Body of pancreas (tissue), 4 donors: ENCODE measurements at regions not wholly inside any gene's neighbourhood (a gene's known extent, or its start where the extent isn't known, plus 50 kb on each side); places are given as distances from the start of the nearest gene placed in this dataset.

Source experiments
- ATAC-seq: fragments of 150-250 bp; one replicate; pipeline ENCODE4 v1.9.1; 2016
- DNase-seq, 4 donors: peaks; one replicate each; pipeline ENCODE4 v3.0.0-alpha.2; 2019
- H3K27ac ChIP-seq, 4 donors: fragments of 200-600 bp; sonication (generic); 1 replicate in 3 of 4; 2 replicates in 1 of 4; pipeline versions ENCODE4 v1.5.1 to v1.6.1; 2016 to 2019; ENCODE audit warnings: mild to moderate bottlenecking in 1 of 4, mixed read lengths in 1 of 4, moderate library complexity in 1 of 4
- H3K27me3 ChIP-seq, 2 donors: fragments of 200-600 bp; sonication (generic); one replicate each; pipeline ENCODE4 v1.6.0; 2016; ENCODE audit warnings: mild to moderate bottlenecking in 1 of 2
- H3K36me3 ChIP-seq, 2 donors: fragments of 200-600 bp; sonication (generic); replicated peaks in 1 of 2; 2 replicates each; pipeline ENCODE4 v1.5.1; 2016; ENCODE audit warnings: low read depth in 2 of 2; ENCODE audit not compliant: insufficient read depth in 1 of 2
- H3K4me1 ChIP-seq: fragments of 200-600 bp; sonication (generic); one replicate; pipeline ENCODE4 v1.6.0; 2016
- H3K4me3 ChIP-seq, 2 donors: fragments of 200-600 bp; sonication (generic); 1 replicate in 1 of 2; 2 replicates in 1 of 2; pipeline ENCODE4 v1.5.1; 2016 to 2019
- H3K9me3 ChIP-seq, 3 donors: fragments of 200-600 bp; sonication (generic); 1 replicate in 2 of 3; 2 replicates in 1 of 3; pipeline ENCODE4 v1.5.1; 2016
- CTCF ChIP-seq, 7 experiments: fragments of 450-650 bp in 4 of 7; fragments of 200-600 bp in 3 of 7; sonication (generic) in 3 of 7; IDR thresholded peaks; one replicate each; pipeline ENCODE4 v1.5.1; 2016 to 2019; ENCODE audit warnings: antibody characterized with exemption in 7 of 7
- POLR2A ChIP-seq, 3 donors: fragments of 450-650 bp; IDR thresholded peaks; one replicate each; pipeline ENCODE4 v1.6.1; 2016; ENCODE audit warnings: antibody characterized with exemption in 3 of 3, mild to moderate bottlenecking in 2 of 3
- WGBS, 2 donors: methylation state at CpG; one replicate each; pipeline ENCODE4 v1.1.5; 2017; 5-methylcytosine and 5-hydroxymethylcytosine counted together
- intact Hi-C: fragments of 100-400 bp; cut with DNase I; formaldehyde crosslinking; loops from one replicate; pipeline ENCODE4 v1.15.1; 2023

GRCh38 chr18:39838831-39839230 lies 2116.2 kb upstream of the PIK3C3 start:
- no peaks in the 10 kb centered on the region for H3K36me3 ChIP-seq
- H3K27me3 ChIP-seq, result no peaks in the 10 kb centered on the region
- DNase-seq (no peak), ATAC-seq (no peak)
- no peaks in the 10 kb centered on the region for H3K9me3 ChIP-seq
- no peak overlapping the region for H3K27ac ChIP-seq
- intact Hi-C loops, result no loop called here
- WGBS, 2 donors, result 58 to 81% methylated on average over 3 of the region's 3 CpGs
- H3K4me3 ChIP-seq, result no peak overlapping the region
- H3K4me1 ChIP-seq, result peaks cover 12% of the 10 kb centered on the region
- TF ChIP-seq CTCF (IDR thresholded peaks at IDR 0.05), result no peak
- no peak for TF ChIP-seq POLR2A (IDR thresholded peaks at IDR 0.05)

GRCh38 chr18:39835303-39836030 lies 2119.6 kb upstream of the PIK3C3 start:
- no peak overlapping the region for H3K27ac ChIP-seq
- no peaks in the 10 kb centered on the region for H3K27me3 ChIP-seq
- ATAC-seq (no peak), DNase-seq (no peak)
- 69 to 79% methylated on average over 4 of the region's 4 CpGs for WGBS, 2 donors
- no peaks in the 10 kb centered on the region for H3K9me3 ChIP-seq
- H3K36me3 ChIP-seq, result no peaks in the 10 kb centered on the region
- intact Hi-C loops, result no loop called here
- H3K4me3 ChIP-seq, result no peak overlapping the region
- H3K4me1 ChIP-seq, result no peaks in the 10 kb centered on the region
- TF ChIP-seq POLR2A (IDR thresholded peaks at IDR 0.05) (no peak), CTCF (IDR thresholded peaks at IDR 0.05) (no peak)

GRCh38 chr18:39834636-39835035 lies 2120.4 kb upstream of the PIK3C3 start:
- DNase-seq, result no peak
- no peaks in the 10 kb centered on the region for H3K4me1 ChIP-seq
- WGBS, 2 donors, result 72 to 79% methylated on average over 4 of the region's 4 CpGs
- no peak for TF ChIP-seq POLR2A (IDR thresholded peaks at IDR 0.05)
- no peak for TF ChIP-seq CTCF (IDR thresholded peaks at IDR 0.05)
- intact Hi-C loops, result no loop called here
- no peaks in the 10 kb centered on the region for H3K36me3 ChIP-seq
- H3K27me3 ChIP-seq, result no peaks in the 10 kb centered on the region
- no peak for ATAC-seq
- no peak overlapping the region for H3K4me3 ChIP-seq
- no peak overlapping the region for H3K27ac ChIP-seq
- no peaks in the 10 kb centered on the region for H3K9me3 ChIP-seq

GRCh38 chr18:39825485-39826150 lies 2129.4 kb upstream of the PIK3C3 start:
- H3K27ac ChIP-seq, result no peak overlapping the region
- H3K9me3 ChIP-seq, result no peaks in the 10 kb centered on the region
- DNase-seq, result no peak
- H3K4me1 ChIP-seq, result no peaks in the 10 kb centered on the region
- no peaks in the 10 kb centered on the region for H3K27me3 ChIP-seq
- no peak for ATAC-seq
- 21 to 27% methylated on average over 1 of the region's 1 CpG for WGBS, 2 donors
- intact Hi-C loops, result no loop called here
- H3K4me3 ChIP-seq, result no peak overlapping the region
- TF ChIP-seq POLR2A (IDR thresholded peaks at IDR 0.05) (no peak), CTCF (IDR thresholded peaks at IDR 0.05) (no peak)
- H3K36me3 ChIP-seq, result no peaks in the 10 kb centered on the region

GRCh38 chr18:39806525-39806924 lies 2148.5 kb upstream of the PIK3C3 start:
- Histone ChIP-seq H3K4me1 (no peaks in the 10 kb centered on the region), H3K27me3 (no peaks in the 10 kb centered on the region), H3K36me3 (no peaks in the 10 kb centered on the region), H3K4me3 (no peak overlapping the region), H3K27ac (no peak overlapping the region), H3K9me3 (no peaks in the 10 kb centered on the region)
- DNase-seq, result no peak
- 44 to 50% methylated on average over 3 of the region's 3 CpGs for WGBS, 2 donors
- no peak for ATAC-seq
- intact Hi-C loops, result no loop called here
- TF ChIP-seq CTCF (IDR thresholded peaks at IDR 0.05), result no peak
